ENCODE measurements at regions not wholly inside any gene's neighbourhood (a gene's known extent, or its start where the extent isn't known, plus 50 kb on each side); places are given as distances from the start of the nearest gene placed in this dataset.
"Not testable (repeated sequence)": the region's sequence is repeated elsewhere in the genome, so short reads cannot be mapped to it uniquely, and the experiment has no call there.

GRCh38 chr5:26530305-26530704 lies 508.1 kb downstream of the CDH9 start:
- no peak for DNase-seq

DNA sequence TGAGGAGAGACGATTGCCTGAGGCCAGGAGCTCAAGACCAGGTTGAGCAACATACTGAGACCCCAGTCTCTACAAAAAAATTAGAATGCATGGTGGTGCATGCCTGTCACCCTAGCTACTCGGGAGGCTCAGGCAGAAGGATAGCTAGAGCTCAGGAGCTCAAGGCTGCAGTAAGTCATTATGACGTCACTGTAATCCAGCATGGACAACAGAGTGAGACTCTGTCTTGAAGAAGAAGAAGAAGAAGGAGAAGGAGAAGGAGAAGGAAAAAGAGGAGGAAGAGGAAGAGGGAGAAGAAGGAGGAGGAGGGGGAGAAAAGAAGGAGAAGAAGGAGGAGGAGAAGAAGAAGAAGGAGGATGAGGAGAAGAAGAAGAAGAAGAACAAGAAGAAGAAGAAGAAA lies 519.1 kb downstream of the CDH9 start:
- no peak for DNase-seq

DNA sequence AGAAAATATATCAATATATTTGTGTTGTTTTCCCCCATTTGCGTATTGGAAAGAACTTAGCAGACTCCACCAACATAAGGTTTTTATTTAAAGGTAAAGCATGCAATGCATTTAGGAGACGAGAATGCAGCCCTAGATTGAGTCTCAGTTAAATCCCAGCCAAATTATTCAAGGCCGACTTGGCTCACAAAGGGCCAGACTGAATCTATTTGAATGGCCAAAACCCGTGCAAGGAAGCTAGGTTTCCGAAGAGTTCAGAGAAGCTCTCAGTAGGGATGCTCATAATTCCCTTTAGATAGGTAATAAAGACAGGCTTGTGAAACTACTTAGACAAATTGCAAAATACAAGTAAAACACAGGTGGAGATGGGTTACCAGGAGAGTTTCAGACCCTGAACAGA lies 520.3 kb downstream of the CDH9 start:
- DNase-seq: no peak

GRCh38 chr5:26498972-26499371 lies 539.4 kb downstream of the CDH9 start:
- no peak for DNase-seq

GRCh38 chr5:26495437-26495836 lies 542.9 kb downstream of the CDH9 start:
- no peak for DNase-seq

GRCh38 chr5:26492906-26493459 lies 545.4 kb downstream of the CDH9 start:
- DNase-seq: no peak

- no peak for DNase-seq
Measured at GRCh38 chr5:26487553-26487952, 550.8 kb downstream of the CDH9 start.

DNA sequence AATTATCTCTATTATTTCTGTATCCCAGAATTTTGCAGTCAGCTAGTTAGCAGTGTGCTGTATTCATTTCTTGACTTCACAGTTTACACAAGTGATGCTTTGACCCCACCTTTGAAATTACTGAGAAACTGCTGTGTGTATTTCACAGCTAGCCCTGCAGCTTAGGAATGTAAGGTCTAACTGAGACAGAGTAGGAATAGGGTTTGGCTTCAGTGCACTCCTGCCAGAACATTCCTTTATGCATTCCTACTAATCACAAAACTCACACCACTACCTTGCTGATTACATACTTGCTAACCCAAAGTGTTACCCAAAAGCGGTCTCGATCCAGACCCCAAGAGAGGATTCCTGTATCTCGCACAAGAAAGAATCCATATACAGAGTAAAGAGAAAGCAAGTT lies 551.8 kb downstream of the CDH9 start:
- no peak for DNase-seq

DNA sequence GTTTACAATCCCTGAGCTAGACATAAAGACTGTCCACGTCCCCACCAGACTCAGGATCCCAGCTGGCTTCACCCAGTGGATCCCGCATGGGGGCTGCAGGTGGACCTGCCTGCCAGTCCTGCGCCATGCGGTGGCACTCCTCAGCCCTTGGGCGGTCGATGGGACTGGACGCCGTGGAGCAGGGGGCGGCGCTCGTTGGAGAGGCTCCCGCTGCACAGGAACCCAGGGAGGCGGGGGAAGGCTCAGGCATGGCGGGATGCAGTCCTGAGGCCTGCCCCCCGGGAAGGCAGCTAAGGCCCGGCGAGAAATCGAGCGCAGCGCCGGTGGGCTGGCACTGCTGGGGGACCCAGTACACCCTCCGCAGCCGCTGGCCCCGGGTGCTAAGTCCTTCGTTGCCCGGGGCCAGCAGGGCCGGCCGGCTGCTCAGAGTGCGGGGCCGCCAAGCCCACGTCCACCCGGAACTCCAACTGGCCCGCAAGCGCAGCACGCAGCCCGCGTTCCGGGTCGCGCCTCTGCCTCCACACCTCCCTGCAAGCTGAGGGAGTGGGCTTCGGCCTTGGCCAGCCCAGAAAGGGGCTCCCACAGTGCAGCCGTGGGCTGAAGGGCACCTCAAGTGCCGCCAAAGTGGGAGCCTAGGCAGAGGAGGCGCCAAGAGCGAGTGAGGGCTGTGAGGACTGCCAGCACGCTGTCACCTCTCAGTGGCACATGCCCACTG lies 553.1 kb downstream of the CDH9 start:
- DNase-seq: not testable (repeated sequence)

- no peak for DNase-seq
Measured at GRCh38 chr5:26482810-26483375, 555.5 kb downstream of the CDH9 start.

DNA sequence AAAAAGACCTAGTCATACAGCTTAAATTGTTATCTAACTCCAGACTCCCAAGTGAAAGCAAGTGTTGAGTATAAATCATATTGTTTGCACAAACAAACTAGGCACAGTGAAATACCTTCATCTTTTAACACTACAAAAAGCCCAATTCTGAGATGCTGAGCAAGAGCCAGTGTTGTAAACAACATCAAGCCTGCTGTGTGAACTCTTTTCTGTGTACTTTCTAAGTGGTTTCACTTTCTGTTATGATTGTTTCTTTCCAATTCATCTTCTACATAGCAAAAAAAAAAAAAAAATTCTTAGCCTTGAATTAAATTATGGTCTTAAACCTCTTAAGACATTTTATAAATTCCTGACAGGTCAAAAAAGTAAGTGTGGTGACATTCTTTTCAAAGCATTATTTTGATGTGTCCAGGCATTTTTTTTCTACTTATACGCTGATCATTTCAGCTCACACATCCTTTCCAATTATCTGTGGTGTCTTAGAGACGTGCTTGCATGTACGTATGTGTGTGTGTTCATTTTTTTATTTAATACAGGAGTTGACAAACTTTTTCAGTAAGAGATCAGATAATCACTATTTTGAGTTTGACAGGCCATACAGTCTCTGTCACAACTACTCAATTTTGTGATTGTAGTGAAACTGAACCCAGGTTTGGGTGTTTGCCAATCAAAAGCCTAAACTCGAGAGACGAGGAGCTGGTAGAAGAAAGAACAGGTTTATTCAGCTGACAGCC lies 556.1 kb downstream of the CDH9 start:
- DNase-seq: no peak

DNA sequence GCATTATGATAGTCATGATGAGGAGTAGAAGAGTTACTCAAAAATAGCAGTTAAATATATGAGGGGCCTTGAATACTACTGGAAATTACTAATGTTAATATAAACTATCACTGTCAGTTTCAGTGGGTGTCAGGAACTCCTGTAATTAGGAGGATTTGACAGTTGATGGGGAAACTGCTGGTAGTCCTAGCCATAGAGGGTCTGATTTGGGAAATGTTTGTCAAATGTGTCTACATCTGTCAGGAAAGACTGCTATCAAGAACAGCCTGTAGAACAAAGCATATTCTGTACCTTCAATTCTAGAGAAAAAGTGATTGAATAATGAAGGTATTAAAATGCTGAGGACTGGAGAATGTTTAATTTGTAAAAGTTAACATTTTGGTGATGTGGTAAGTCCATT lies 567.9 kb downstream of the CDH9 start:
- no peak for DNase-seq

DNA sequence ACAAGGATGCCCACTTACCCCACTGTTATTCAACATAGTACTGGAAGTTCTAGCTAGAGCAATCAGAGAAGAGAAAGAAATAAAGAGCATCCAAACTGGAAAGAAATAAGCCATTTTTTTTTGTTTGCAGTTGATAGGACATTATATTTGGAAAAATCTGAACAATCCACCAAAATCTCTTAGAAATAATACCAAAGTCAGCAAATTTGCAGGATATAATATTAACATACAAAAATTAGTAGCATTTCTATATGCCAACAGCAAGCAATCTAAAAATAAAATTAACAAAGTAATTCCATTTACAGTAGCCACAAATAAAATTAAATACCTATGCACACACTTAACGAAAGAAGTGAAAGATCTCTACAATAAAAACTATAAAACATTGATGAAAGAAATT lies 599.3 kb downstream of the CDH9 start:
- no peak for DNase-seq

GRCh38 chr5:26434688-26435087 lies 603.7 kb downstream of the CDH9 start:
- DNase-seq: no peak

GRCh38 chr5:26432386-26432785 lies 606.0 kb downstream of the CDH9 start:
- no peak for DNase-seq

- DNase-seq: no peak
Measured at GRCh38 chr5:26430323-26430722, 608.1 kb downstream of the CDH9 start.

DNA sequence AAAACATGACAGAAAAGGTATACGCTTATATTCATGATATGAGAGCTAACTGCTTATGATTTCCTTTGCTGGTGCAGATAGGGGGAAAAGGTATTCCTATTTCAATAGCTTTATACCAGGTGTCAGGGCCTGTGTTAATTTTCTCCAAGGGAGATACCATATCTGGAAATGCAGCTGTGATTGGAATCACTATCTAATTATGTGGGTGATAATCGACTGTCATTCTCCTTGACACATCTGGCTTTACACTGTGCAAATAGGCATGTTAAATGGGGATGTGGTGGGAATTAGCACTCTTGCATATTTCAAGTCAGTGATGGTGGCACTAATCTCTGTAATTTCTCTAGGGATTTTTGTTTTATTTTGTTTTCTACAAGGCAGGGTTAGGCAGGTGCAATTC lies 611.1 kb downstream of the CDH9 start:
- no peak for DNase-seq

- no peak for DNase-seq
Measured at GRCh38 chr5:26419987-26420386, 618.4 kb downstream of the CDH9 start.

- DNase-seq: no peak
Measured at GRCh38 chr5:26416911-26417310, 621.5 kb downstream of the CDH9 start.

DNA sequence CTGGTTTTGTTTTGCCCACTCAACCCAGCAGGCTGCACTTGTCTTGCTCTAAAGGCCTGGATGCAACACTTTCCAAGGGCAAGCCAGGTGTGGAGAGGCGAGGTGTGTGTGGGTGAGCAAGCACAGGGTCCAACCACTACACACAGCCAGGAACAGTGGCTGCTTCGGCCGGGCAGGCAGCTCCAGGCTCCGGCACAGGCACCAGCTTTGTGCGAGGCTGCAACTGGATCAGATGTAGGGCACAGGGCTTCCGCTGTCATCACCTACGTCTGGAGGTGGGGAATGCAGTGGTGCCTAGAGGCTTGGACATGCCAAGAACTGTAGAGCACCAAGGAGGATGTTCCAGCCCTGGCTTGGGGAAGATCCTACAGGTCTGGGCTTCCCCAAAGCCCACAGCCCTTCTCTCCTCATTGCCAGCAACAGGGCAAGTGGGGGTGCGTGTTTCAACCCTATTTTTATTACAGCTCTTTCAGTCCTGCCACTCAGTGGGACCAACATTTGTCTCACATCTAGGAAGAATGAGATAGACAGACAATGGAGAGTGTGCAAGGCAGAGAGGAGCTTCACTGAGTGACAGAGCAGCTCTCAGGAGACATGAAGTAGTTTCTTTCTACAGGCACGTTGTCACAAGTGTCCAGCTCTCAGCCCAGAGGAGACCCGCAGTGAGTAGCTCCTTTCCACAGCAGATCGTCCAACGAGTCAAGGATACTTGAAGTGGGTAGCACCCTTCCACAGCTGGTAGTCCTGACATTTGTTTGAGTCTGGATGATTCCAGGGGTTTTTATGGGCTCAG lies 622.2 kb downstream of the CDH9 start:
- no peak for DNase-seq

- no peak for DNase-seq
Measured at GRCh38 chr5:26390608-26391007, 647.8 kb downstream of the CDH9 start.

- no peak for DNase-seq
Measured at GRCh38 chr5:26388976-26389375, 649.4 kb downstream of the CDH9 start.

DNA sequence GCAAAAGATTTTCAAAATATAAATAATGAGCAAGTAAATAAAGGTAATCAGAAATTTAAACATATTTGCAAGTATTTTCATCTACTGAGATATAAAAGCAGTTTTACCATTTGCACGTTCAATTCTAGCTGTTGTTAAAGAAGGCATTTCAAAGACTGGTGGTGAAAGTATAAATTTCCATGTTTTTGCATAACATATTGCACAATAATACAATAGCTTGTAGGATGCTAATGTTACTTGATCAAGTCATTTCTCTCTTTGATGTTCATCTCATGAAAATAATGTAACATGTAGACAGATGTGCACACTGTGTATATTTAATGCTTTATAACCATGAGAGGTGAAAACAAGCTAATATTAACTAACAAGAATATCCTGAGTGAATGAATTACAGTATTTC lies 651.9 kb downstream of the CDH9 start:
- no peak for DNase-seq

Measured in activated effector memory CD4-positive, alpha-beta T cell treated with anti-CD3 and anti-CD28 coated beads, Interleukin-2, amount 50 U/mL, for 16 hours (primary cell).